HT-29 (cell line): ENCODE measurements at regions not wholly inside any gene's neighbourhood (a gene's known extent, or its start where the extent isn't known, plus 50 kb on each side); places are given as distances from the start of the nearest gene placed in this dataset.

ENCODE experiments used
- DNase-seq: peaks from one replicate; pipeline ENCODE4 v3.0.0-alpha.2; 2015; ENCODE audit warnings: low spot score

GRCh38 chr6:142558786-142559185, 257.0 kb downstream of the ADGRG6 start:
- no peak for DNase-seq

GRCh38 chr6:142561511-142562265, 259.9 kb downstream of the ADGRG6 start:
- DNase-seq = no peak

GRCh38 chr6:142562865-142563264, 261.1 kb downstream of the ADGRG6 start:
- DNase-seq = no peak

- peak; percentile 87 for DNase-seq
These were observed 265.0 kb downstream of the ADGRG6 start for GRCh38 chr6:142566628-142567396.

GRCh38 chr6:142567461-142567860, 265.7 kb downstream of the ADGRG6 start:
- DNase-seq = no peak

- DNase-seq = peak; percentile 41
These were observed 267.2 kb downstream of the ADGRG6 start for GRCh38 chr6:142568857-142569597.

- no peak for DNase-seq
These were observed 267.9 kb downstream of the ADGRG6 start for GRCh38 chr6:142569676-142570075.

- DNase-seq = peak; percentile 52
These were observed 268.4 kb downstream of the ADGRG6 start for GRCh38 chr6:142570221-142570671.

GRCh38 chr6:142592876-142593275, 291.1 kb downstream of the ADGRG6 start:
- peak; percentile 17 for DNase-seq

GRCh38 chr6:142597836-142598235, 296.0 kb downstream of the ADGRG6 start:
- no peak for DNase-seq

- DNase-seq = no peak
These were observed 299.6 kb downstream of the ADGRG6 start for GRCh38 chr6:142601427-142601826.

GRCh38 chr6:142602972-142603371, 301.2 kb downstream of the ADGRG6 start:
- no peak for DNase-seq

GRCh38 chr6:142605922-142606485, 304.2 kb downstream of the ADGRG6 start:
- no peak for DNase-seq

GRCh38 chr6:142612956-142613355, 311.1 kb downstream of the ADGRG6 start:
- DNase-seq = peak; percentile 3

GRCh38 chr6:142613981-142614380, 312.2 kb downstream of the ADGRG6 start:
- DNase-seq = no peak

- DNase-seq = no peak
These were observed 315.4 kb downstream of the ADGRG6 start for GRCh38 chr6:142617158-142617557.

- no peak for DNase-seq
These were observed 320.0 kb downstream of the ADGRG6 start for GRCh38 chr6:142621822-142622221.

- no peak for DNase-seq
These were observed 319.8 kb downstream of the HIVEP2 start for GRCh38 chr6:142624978-142625715.

GRCh38 chr6:142627474-142627873, 317.5 kb downstream of the HIVEP2 start:
- no peak for DNase-seq

GRCh38 chr6:142631517-142632385, 313.2 kb downstream of the HIVEP2 start:
- DNase-seq = peak; percentile 16
